ENCODE measurements at regions not wholly inside any gene's neighbourhood (a gene's known extent, or its start where the extent isn't known, plus 50 kb on each side); places are given as distances from the start of the nearest gene placed in this dataset.

DNA sequence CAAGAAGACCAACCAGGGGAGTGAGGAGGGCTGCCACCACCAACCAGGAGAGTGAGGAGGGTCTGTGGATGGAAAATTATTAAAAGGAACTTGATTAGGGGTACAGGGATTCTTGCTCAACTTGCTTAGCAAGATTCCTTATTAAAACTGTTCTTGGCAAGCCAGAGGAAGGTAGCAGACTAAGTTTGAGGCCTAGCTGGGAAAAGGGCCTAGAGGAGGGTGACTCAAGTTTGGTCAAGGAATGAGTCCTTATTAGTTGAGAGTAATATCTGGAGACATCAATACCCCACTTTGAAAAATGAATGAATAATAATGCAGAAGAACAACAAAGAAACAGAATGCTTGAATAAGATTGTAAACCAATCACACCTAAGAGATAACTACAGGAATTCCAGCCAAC is 612.4 kb upstream of the ZFP42 start:
- ChIA-PET CTCF (no interaction called here), POLR2A (no interaction called here)
- DNase-seq, result no peak
- no peak overlapping the region for H3K4me3 ChIP-seq (ENCODE audit: low read length)
- Mint-ChIP-seq H3K4me1 (ENCODE audit: low read depth) (no peaks in the 10 kb centered on the region), H3K27ac (no peak overlapping the region), H3K36me3 (ENCODE audit: low read depth) (no peaks in the 10 kb centered on the region), H3K9me3 (peaks cover 14% of the 10 kb centered on the region), H3K27me3 (no peaks in the 10 kb centered on the region), H3K4me3 (no peak overlapping the region)
- no peak overlapping the region for H3K27ac ChIP-seq (ENCODE audit: low read depth in 1 of 2, low read length in 2 of 2)
- H3K27me3 ChIP-seq (ENCODE audit: control insufficient read depth in 1 of 2, insufficient read depth in 2 of 2, low read length in 2 of 2), result no peaks in the 10 kb centered on the region
- peaks cover 0 to 11% of the 10 kb centered on the region in 2 experiments for H3K9me3 ChIP-seq (ENCODE audit: control insufficient read depth in 1 of 2, insufficient read depth in 1 of 2, low read length in 2 of 2)
- H3K4me1 ChIP-seq (ENCODE audit: insufficient read depth, low read length), result no peaks in the 10 kb centered on the region
- intact Hi-C loops (cut with DNase I, micrococcal nuclease), result no loop called here
- TF ChIP-seq, protein P1, sequence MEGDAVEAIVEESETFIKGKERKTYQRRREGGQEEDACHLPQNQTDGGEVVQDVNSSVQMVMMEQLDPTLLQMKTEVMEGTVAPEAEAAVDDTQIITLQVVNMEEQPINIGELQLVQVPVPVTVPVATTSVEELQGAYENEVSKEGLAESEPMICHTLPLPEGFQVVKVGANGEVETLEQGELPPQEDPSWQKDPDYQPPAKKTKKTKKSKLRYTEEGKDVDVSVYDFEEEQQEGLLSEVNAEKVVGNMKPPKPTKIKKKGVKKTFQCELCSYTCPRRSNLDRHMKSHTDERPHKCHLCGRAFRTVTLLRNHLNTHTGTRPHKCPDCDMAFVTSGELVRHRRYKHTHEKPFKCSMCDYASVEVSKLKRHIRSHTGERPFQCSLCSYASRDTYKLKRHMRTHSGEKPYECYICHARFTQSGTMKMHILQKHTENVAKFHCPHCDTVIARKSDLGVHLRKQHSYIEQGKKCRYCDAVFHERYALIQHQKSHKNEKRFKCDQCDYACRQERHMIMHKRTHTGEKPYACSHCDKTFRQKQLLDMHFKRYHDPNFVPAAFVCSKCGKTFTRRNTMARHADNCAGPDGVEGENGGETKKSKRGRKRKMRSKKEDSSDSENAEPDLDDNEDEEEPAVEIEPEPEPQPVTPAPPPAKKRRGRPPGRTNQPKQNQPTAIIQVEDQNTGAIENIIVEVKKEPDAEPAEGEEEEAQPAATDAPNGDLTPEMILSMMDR (IDR thresholded peaks at IDR 0.05), result no peak
- no peaks in the 10 kb centered on the region for H3K36me3 ChIP-seq (ENCODE audit: insufficient read depth, low read length)
- no peak for ATAC-seq (ENCODE audit: poor library complexity)

DNA sequence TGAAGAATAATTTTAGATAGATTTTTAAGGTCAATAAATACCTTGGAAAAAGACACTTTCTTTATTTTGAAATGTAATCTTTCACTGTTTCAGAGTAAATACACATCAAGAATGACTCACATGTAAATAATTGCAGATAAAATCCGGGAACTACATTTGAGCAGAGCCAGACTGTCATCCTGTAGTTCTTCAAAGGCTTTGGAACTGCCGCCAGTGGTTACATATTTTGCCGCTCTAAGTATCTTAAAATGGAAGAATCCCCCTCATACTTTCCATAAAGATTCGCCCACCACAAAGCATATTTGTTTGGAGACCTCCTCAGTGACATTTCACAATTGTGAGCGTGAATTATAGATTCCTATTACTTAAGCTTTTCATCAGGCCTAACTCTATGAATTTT is 607.8 kb upstream of the ZFP42 start:
- Histone ChIP-seq H3K27ac (ENCODE audit: low read depth in 1 of 2, low read length in 2 of 2) (no peak overlapping the region), H3K36me3 (ENCODE audit: insufficient read depth, low read length) (no peaks in the 10 kb centered on the region), H3K4me3 (ENCODE audit: low read length) (no peak overlapping the region), H3K9me3 (ENCODE audit: control insufficient read depth in 1 of 2, insufficient read depth in 1 of 2, low read length in 2 of 2) (no peaks in the 10 kb centered on the region), H3K4me1 (ENCODE audit: insufficient read depth, low read length) (no peaks in the 10 kb centered on the region), H3K27me3 (ENCODE audit: control insufficient read depth in 1 of 2, insufficient read depth in 2 of 2, low read length in 2 of 2) (no peaks in the 10 kb centered on the region)
- POLR2A ChIA-PET, result no interaction called here
- Mint-ChIP-seq H3K4me1 (ENCODE audit: low read depth) (no peaks in the 10 kb centered on the region), H3K27ac (no peak overlapping the region), H3K9me3 (peaks cover 12% of the 10 kb centered on the region), H3K27me3 (no peaks in the 10 kb centered on the region), H3K36me3 (ENCODE audit: low read depth) (no peaks in the 10 kb centered on the region), H3K4me3 (no peak overlapping the region)
- ATAC-seq (ENCODE audit: poor library complexity) (no peak), DNase-seq (no peak)
- intact Hi-C loops (cut with DNase I, micrococcal nuclease), result no loop called here
- CTCF ChIA-PET, result no interaction called here
- TF ChIP-seq, protein P1 (IDR thresholded peaks at IDR 0.05), result no peak

DNA sequence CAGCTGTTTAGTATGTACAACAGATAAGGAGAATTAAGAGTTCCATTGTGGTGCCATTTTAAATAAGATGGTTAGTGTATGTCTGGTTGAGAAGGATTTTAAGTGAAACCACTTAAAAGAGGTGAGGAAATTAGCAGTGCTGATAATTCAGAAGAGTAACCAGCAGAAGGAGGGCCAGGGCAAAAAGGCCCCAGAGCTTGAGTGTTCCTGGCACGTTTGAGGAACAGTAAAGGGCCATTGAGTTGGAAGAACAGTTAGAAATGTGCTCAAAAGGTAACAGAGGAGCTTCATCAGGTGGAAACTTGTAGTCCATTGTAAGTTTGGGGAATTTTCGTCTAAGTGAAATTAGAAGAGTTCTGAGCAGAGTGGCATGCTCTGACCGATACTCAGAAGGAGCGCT is 606.2 kb upstream of the ZFP42 start:
- Mint-ChIP-seq H3K36me3 (ENCODE audit: low read depth) (no peaks in the 10 kb centered on the region), H3K4me1 (ENCODE audit: low read depth) (no peaks in the 10 kb centered on the region), H3K9me3 (peaks cover 12% of the 10 kb centered on the region), H3K27ac (no peak overlapping the region), H3K27me3 (no peaks in the 10 kb centered on the region), H3K4me3 (no peak overlapping the region)
- no peaks in the 10 kb centered on the region for H3K9me3 ChIP-seq (ENCODE audit: control insufficient read depth in 1 of 2, insufficient read depth in 1 of 2, low read length in 2 of 2)
- ATAC-seq (ENCODE audit: poor library complexity), result no peak
- intact Hi-C loops (cut with DNase I, micrococcal nuclease), result no loop called here
- no peak overlapping the region for H3K4me3 ChIP-seq (ENCODE audit: low read length)
- no peaks in the 10 kb centered on the region for H3K4me1 ChIP-seq (ENCODE audit: insufficient read depth, low read length)
- no peak overlapping the region for H3K27ac ChIP-seq (ENCODE audit: low read depth in 1 of 2, low read length in 2 of 2)
- TF ChIP-seq, protein P1 (IDR thresholded peaks at IDR 0.05), result no peak
- POLR2A ChIA-PET, result no interaction called here
- H3K27me3 ChIP-seq (ENCODE audit: control insufficient read depth in 1 of 2, insufficient read depth in 2 of 2, low read length in 2 of 2), result no peaks in the 10 kb centered on the region
- no peak for DNase-seq
- CTCF ChIA-PET, result no interaction called here
- no peaks in the 10 kb centered on the region for H3K36me3 ChIP-seq (ENCODE audit: insufficient read depth, low read length)
